ENCODE measurements at regions not wholly inside any gene's neighbourhood (a gene's known extent, or its start where the extent isn't known, plus 50 kb on each side); places are given as distances from the start of the nearest gene placed in this dataset.

GRCh38 chr3:39641274-39641673 is 168.1 kb upstream of the MYRIP start:
- TF ChIP-seq, protein P1, sequence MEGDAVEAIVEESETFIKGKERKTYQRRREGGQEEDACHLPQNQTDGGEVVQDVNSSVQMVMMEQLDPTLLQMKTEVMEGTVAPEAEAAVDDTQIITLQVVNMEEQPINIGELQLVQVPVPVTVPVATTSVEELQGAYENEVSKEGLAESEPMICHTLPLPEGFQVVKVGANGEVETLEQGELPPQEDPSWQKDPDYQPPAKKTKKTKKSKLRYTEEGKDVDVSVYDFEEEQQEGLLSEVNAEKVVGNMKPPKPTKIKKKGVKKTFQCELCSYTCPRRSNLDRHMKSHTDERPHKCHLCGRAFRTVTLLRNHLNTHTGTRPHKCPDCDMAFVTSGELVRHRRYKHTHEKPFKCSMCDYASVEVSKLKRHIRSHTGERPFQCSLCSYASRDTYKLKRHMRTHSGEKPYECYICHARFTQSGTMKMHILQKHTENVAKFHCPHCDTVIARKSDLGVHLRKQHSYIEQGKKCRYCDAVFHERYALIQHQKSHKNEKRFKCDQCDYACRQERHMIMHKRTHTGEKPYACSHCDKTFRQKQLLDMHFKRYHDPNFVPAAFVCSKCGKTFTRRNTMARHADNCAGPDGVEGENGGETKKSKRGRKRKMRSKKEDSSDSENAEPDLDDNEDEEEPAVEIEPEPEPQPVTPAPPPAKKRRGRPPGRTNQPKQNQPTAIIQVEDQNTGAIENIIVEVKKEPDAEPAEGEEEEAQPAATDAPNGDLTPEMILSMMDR (IDR thresholded peaks at IDR 0.05; ENCODE audit: insufficient read depth, low read length), result no peak
- TF ChIP-seq SPI1 (IDR thresholded peaks at IDR 0.05; ENCODE audit: borderline replicate concordance, low read depth) (no peak), REST (IDR thresholded peaks at IDR 0.05; ENCODE audit: insufficient replicate concordance, low read depth) (no peak), POLR2AphosphoS5 (IDR thresholded peaks at IDR 0.05; ENCODE audit: low read depth) (no peak), GABPA (IDR thresholded peaks at IDR 0.05; ENCODE audit: low read depth) (no peak)
